ENCODE measurements at regions not wholly inside any gene's neighbourhood (a gene's known extent, or its start where the extent isn't known, plus 50 kb on each side); places are given as distances from the start of the nearest gene placed in this dataset.

- Mint-ChIP-seq H3K27me3 (ENCODE audit: low read depth) (no peaks in the 10 kb centered on the region), H3K36me3 (no peaks in the 10 kb centered on the region), H3K4me1 (peaks cover 17% of the 10 kb centered on the region), H3K27ac (no peak overlapping the region; the same call in 1 of the 2 replicates), H3K4me3 (no peak overlapping the region), H3K9me3 (no peaks in the 10 kb centered on the region)
- TF ChIP-seq NFATC4 (CRISPR knock-in tag; IDR thresholded peaks at IDR 0.05) (no peak), RELA (CRISPR knock-in tag; IDR thresholded peaks at IDR 0.05; ENCODE audit: borderline replicate concordance) (no peak), ZMAT4 (CRISPR knock-in tag; IDR thresholded peaks at IDR 0.05) (no peak), TCF7 (CRISPR knock-in tag; IDR thresholded peaks at IDR 0.05; ENCODE audit: low read depth) (no peak), FOXP1 (CRISPR knock-in tag; IDR thresholded peaks at IDR 0.05; ENCODE audit: borderline replicate concordance) (no peak), CTCF (IDR thresholded peaks at IDR 0.05) (no peak), ZNF281 (CRISPR knock-in tag; IDR thresholded peaks at IDR 0.05) (no peak), NFE2L1 (CRISPR knock-in tag; IDR thresholded peaks at IDR 0.05) (no peak), SP1 (CRISPR knock-in tag; conservative IDR thresholded peaks at IDR 0.05) (no peak), KAT7 (CRISPR knock-in tag; IDR thresholded peaks at IDR 0.05; ENCODE audit: borderline replicate concordance) (no peak), AFF4 (CRISPR knock-in tag; IDR thresholded peaks at IDR 0.05; ENCODE audit: borderline replicate concordance) (no peak), GRHL2 (CRISPR knock-in tag; IDR thresholded peaks at IDR 0.05; ENCODE audit: insufficient replicate concordance, severe bottlenecking) (no peak), ATF6 (CRISPR knock-in tag; IDR thresholded peaks at IDR 0.05) (no peak), ERG (CRISPR knock-in tag; IDR thresholded peaks at IDR 0.05) (no peak)
- ChIA-PET POLR2A (interaction anchor here (0.6 kb wide), 1 partner anchor 261 kb away, joined by 4 read pairs; no protein-coding TSS in a partner anchor), CTCF (no interaction called here)
- no peak for DNase-seq (ENCODE audit: low spot score)
- peak; percentile 76 for ATAC-seq
Measured at GRCh38 chr13:40402931-40403431, 263.5 kb downstream of the FOXO1 start.
